ENCODE measurements at regions not wholly inside any gene's neighbourhood (a gene's known extent, or its start where the extent isn't known, plus 50 kb on each side); places are given as distances from the start of the nearest gene placed in this dataset.

GRCh38 chr2:237184919-237185552 lies 99.3 kb downstream of the COPS8 start:
- no peak for TF ChIP-seq TEAD4 (IDR thresholded peaks at IDR 0.05)
- no peak for TF ChIP-seq CREB1 (IDR thresholded peaks at IDR 0.05; ENCODE audit: low read depth)
- no peak for TF ChIP-seq EGR1 (IDR thresholded peaks at IDR 0.05)
- no peak for TF ChIP-seq EP300 (IDR thresholded peaks at IDR 0.05; ENCODE audit: borderline replicate concordance)
- TF ChIP-seq TAF1 (IDR thresholded peaks at IDR 0.05; ENCODE audit: low read depth), result no peak
- no peak for TF ChIP-seq TCF12 (IDR thresholded peaks at IDR 0.05; ENCODE audit: low read depth)
- no peak for TF ChIP-seq RAD21 (IDR thresholded peaks at IDR 0.05; ENCODE audit: low read depth)
- no peak for TF ChIP-seq YY1 (IDR thresholded peaks at IDR 0.05; ENCODE audit: low read depth)
- no peak for TF ChIP-seq FOXM1 (IDR thresholded peaks at IDR 0.05; ENCODE audit: borderline replicate concordance, low read depth)
- TF ChIP-seq NFIC (IDR thresholded peaks at IDR 0.05), result no peak
- no peak for TF ChIP-seq REST (IDR thresholded peaks at IDR 0.05; ENCODE audit: low read depth)
- TF ChIP-seq ZBTB7A (IDR thresholded peaks at IDR 0.05; ENCODE audit: low read depth), result no peak
- no peak for TF ChIP-seq CEBPB (IDR thresholded peaks at IDR 0.05)
